Stimulated activated CD4-positive, alpha-beta T cell treated with anti-CD3 and anti-CD28 coated beads, Interleukin-12 subunit alpha, Interleukin-12 subunit beta, amount 100 ng/mL, for 4 hours (primary cell): ENCODE measurements at regions not wholly inside any gene's neighbourhood (a gene's known extent, or its start where the extent isn't known, plus 50 kb on each side); places are given as distances from the start of the nearest gene placed in this dataset.
"Not testable (repeated sequence)": the region's sequence is repeated elsewhere in the genome, so short reads cannot be mapped to it uniquely, and the experiment has no call there.

ENCODE experiments used
- DNase-seq: peaks from one replicate; pipeline ENCODE4 v3.0.0-alpha.2; 2020

- DNase-seq, result no peak
These were observed 2051.0 kb downstream of the EFNA5 start for GRCh38 chr5:105619725-105620124.

GRCh38 chr5:105617436-105618215 is 2053.1 kb downstream of the EFNA5 start:
- no peak for DNase-seq

- no peak for DNase-seq
These were observed 2054.0 kb upstream of the NUDT12 start for GRCh38 chr5:105616599-105616998.

DNA sequence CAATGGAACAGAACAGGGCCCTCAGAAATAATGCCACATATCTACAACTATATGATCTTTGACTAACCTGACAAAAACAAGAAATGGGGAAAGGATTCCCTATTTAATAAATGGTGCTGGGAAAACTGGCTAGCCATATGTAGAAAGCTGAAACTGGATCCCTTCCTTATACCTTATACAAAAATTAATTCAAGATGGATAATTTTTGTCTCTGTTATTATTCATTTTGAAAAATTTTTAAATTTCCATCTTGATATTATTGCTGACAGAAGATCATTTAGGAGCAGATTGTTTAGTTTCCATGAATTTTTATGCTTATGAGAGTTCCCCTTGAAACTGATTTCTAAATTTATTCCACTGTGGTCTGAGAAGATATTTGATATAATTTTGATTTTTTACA is 2039.8 kb upstream of the NUDT12 start:
- DNase-seq, result not testable (repeated sequence)

GRCh38 chr5:105593011-105593760 is 2030.6 kb upstream of the NUDT12 start:
- no peak for DNase-seq

DNA sequence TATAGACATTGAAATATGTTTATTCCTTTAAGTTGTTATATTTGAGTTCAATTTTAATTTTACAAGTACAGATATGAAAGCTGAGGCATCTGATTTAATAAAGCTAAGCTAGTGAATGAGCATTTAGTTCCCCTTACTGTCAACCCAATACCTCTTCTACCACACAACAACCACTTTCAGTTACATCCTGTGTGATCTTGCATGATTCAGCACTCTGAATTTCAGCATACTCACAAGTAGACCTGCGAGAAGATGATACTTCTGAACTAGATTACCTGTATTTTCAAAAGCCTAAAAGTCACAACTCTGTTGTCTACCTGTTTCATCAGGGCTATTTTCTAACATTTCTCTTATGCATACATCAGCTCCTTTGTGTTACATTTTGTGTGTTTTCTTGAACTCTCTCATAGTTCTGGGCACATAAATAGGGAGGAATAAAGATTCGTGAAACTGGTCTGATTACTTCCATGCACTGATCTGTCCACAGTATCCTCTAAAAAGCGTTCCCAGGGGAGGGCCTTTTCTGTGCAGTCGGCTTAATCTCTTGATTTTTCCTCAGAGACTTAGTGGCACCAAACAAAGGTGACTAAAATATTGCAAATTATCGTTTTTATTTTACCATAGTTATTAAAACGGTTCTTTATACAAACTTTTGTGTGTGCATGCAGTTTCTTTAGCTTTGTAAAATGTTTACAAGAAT is 2025.5 kb upstream of the NUDT12 start:
- no peak for DNase-seq

- DNase-seq, result no peak
These were observed 2019.5 kb upstream of the NUDT12 start for GRCh38 chr5:105581988-105582690.

DNA sequence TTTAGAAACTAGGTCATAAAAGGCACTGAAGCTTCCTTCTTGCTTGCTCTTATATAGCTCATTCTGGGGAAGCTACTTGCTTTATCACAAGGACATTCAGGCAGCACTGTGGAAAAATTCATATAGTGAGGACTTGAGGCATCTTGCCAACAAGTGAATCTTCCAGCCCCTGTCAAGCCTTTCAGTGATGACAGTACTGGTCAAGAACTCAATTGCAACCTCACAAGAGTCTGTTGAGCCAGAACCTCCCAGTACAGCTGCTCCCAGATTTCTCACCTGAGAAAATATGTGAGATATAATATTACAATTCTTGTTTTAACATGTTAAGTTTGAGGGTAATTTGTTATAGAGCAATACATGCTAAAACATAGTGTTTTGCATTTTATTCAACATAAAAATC is 2011.0 kb upstream of the NUDT12 start:
- no peak for DNase-seq

- no peak for DNase-seq
These were observed 2002.9 kb upstream of the NUDT12 start for GRCh38 chr5:105565531-105565930.

GRCh38 chr5:105563842-105564241 is 2001.3 kb upstream of the NUDT12 start:
- no peak for DNase-seq

GRCh38 chr5:105554568-105555169 is 1992.1 kb upstream of the NUDT12 start:
- DNase-seq, result no peak

DNA sequence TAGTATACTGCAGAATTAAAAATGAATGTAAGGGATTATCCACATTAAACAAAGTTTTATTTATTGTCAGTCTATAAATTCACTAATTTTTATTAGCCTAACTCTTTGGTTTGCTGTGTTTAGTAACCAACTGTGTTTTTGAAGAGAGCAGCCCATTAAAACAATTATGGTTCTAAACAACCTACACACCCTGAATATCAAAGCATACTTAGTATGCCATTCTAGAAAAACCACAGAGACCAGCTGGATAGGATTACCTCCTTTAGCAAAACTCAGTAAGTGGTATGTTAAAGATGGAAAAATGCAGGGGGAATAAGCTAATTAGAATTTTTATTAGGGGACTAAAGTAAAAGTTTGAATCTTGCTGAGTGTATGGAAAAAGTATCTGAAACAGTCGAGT is 1981.7 kb upstream of the NUDT12 start:
- DNase-seq, result no peak

GRCh38 chr5:105536675-105537074 is 1974.1 kb upstream of the NUDT12 start:
- DNase-seq, result no peak

DNA sequence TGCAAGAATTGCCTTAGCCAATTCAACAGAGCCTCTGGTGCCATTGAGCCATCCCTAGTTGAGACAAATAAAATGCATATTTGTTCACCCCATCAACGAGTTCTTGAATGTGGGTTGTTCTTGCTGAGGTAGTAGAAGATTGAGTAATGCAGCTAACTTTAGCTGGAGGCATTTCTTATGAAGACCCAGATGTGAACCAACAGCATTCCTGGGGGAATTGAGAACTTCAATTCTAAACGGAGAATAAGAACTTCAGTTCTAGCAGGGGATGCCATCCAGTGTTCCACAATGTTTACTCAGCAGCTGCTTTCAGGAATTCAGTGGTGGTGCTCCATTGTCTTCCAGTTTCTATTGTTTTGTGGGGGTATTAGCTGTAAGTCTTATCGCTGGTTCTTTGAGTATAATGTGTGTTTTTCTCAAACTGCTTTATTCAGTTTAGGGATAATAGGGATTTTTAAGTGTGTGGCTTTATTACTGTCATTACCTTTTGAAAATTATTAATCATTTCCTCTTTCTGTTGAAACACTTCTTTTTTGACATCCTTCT is 1968.2 kb upstream of the NUDT12 start:
- no peak for DNase-seq

DNA sequence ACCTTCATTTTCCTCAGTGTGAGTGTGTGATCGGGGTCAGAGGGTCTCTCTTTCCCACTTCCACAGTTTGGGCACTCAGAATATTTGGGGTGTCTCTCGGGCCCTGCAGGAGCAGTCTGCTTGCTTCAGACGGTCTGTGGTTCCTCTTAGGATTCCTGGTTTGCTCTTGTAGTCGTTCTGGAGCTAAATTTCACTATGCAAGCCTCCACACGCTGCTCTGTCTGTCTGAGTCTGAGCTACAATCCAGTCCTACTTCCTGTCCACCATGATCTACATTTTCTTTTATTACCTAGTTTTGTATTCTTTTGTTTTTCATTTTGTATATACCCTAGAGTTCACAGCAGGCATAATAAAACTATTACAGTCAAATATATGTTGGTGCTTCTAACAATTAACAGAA is 1967.3 kb upstream of the NUDT12 start:
- DNase-seq, result no peak

DNA sequence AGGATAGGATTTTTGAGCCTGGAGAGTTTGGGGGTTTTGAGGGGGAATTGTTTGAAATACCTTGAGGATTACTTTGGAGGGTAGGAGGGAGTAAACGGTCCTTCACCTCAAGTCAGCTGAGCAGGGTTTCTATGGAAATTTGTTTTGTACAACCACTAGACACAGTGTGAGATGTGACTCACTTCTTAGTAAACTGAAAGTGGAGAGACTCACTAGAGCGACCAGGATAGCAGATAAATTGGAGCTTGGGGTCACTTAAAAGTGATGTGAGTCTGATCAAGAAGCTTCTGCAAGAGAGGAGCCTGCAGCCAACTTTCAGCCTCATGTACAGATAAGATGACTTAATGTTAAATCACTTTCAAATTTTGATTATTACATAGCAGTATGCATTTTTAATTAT is 1945.9 kb upstream of the NUDT12 start:
- DNase-seq, result no peak

DNA sequence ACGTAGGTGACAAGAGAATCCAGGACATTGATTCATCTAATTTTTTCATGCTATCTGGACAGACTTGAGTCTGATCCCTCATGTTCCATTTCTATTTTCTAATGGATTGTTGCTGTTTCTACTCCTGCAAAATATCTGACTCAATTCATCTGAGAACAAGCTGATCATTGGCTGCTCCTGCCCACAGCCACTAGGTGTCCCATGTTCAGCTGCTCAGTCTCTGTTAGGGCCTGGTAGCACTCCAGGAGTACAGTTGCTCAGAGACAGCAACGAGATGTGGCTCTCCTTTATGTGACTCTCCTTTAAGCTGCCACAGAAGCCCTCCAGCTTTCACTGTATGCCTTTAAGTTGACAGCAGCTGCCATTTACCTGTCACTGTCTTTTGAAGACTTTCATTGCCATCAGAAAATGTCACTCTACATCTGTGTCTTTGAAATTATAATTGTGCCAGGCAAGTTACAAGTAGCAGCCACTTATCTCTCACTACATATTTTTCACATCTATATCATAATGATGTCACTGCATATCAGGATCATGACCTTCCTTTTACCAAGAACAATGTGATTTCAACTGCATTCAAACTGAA is 1944.2 kb upstream of the NUDT12 start:
- DNase-seq, result no peak

GRCh38 chr5:105503950-105504349 is 1941.4 kb upstream of the NUDT12 start:
- DNase-seq, result no peak

DNA sequence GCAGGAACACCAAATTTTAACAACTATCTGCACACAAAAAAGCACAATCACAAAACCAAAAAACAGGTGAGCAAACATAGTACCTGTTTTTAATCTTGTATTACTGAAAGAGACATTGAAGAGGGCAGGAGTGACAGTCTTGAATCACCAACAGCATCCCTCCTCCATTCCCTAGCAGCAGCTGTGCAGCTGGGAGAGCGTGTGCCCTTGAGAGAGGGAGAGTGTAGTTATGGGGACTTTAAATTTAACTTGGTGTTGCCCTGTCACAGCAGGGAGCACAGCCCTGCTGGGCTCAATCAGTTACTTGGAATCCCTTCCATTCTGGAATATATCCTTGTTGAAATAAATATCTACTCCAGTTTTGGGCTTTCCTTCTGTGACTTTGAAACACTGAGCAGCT is 1938.7 kb upstream of the NUDT12 start:
- no peak for DNase-seq

GRCh38 chr5:105475401-105475800 is 1912.8 kb upstream of the NUDT12 start:
- no peak for DNase-seq

- DNase-seq, result no peak
These were observed 1899.8 kb upstream of the NUDT12 start for GRCh38 chr5:105462377-105462776.

DNA sequence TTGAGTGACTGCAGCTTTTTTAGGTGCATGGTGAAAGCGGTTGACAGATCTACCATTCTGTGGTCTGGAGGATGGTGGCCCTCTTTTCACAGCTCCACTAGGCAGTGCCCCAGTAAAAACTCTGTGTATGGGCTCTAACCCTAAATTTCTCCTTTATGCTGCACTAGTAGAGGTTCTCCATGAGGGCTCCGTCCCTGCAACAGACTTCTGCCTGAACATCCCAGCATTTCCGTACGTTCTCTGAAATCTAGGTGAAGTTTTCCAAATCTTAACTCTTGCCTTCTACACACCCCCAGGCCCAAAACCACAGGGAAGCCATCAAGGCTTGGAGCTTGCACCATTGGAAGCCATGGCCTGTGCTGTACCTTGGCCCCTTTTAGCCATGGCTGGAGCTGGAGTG is 1898.1 kb upstream of the NUDT12 start:
- no peak for DNase-seq
